Heart left ventricle (tissue), 16 donors: ENCODE measurements at regions not wholly inside any gene's neighbourhood (a gene's known extent, or its start where the extent isn't known, plus 50 kb on each side); places are given as distances from the start of the nearest gene placed in this dataset.
"Not testable (repeated sequence)": the region's sequence is repeated elsewhere in the genome, so short reads cannot be mapped to it uniquely, and the experiment has no call there.

Source experiments
- ATAC-seq, 4 donors: fragments of 200-7000 bp; cut with Tn5 transposase; one replicate each; pipeline ENCODE4 v1.9.1; 2020 to 2022; ENCODE audit warnings: moderate library complexity in 4 of 4, mild to moderate bottlenecking in 3 of 4, moderate number of reproducible peaks in 1 of 4
- DNase-seq, 5 donors: peaks; one replicate each; pipeline ENCODE4 v3.0.0-alpha.2; 2020
- H3K27ac ChIP-seq, 12 donors: fragments of 200-600 bp; sonication (generic) in 4 of 12; one replicate each; pipeline versions ENCODE4 v1.5.0 to v1.8.0; 2016 to 2022; ENCODE audit warnings: mild to moderate bottlenecking in 2 of 12
- H3K27me3 ChIP-seq, 9 donors: fragments of 200-600 bp; sonication (generic) in 2 of 9; one replicate each; pipeline versions ENCODE4 v1.5.1 to v1.8.0; 2016 to 2022; ENCODE audit warnings: mild to moderate bottlenecking in 3 of 9
- H3K36me3 ChIP-seq, 9 donors: fragments of 200-600 bp; sonication (generic) in 2 of 9; one replicate each; pipeline versions ENCODE4 v1.5.0 to v1.8.0; 2018 to 2022; ENCODE audit warnings: mild to moderate bottlenecking in 2 of 9
- H3K4me1 ChIP-seq, 12 donors: fragments of 200-600 bp; sonication (generic) in 4 of 12; one replicate each; pipeline versions ENCODE4 v1.5.0 to v1.8.0; 2016 to 2022; ENCODE audit warnings: mild to moderate bottlenecking in 3 of 12
- H3K4me3 ChIP-seq, 12 donors: fragments of 200-600 bp; sonication (generic) in 4 of 12; one replicate each; pipeline versions ENCODE4 v1.5.0 to v1.8.0; 2017 to 2022; ENCODE audit warnings: mild to moderate bottlenecking in 9 of 12, moderate library complexity in 4 of 12
- H3K9me3 ChIP-seq, 12 donors: fragments of 200-600 bp; sonication (generic) in 4 of 12; one replicate each; pipeline versions ENCODE4 v1.5.0 to v1.8.0; 2016 to 2022; ENCODE audit warnings: mild to moderate bottlenecking in 1 of 12
- CTCF ChIP-seq, 12 donors: fragments of 200-600 bp; sonication (generic) in 4 of 12; IDR thresholded peaks; one replicate each; pipeline versions ENCODE4 v1.5.0 to v1.8.0; 2018 to 2022; ENCODE audit warnings: antibody characterized with exemption in 12 of 12, mild to moderate bottlenecking in 5 of 12
- POLR2A ChIP-seq, 2 donors: fragments of 450-650 bp; IDR thresholded peaks; one replicate each; pipeline ENCODE4 v1.6.1; 2017; ENCODE audit warnings: antibody characterized with exemption in 2 of 2, mild to moderate bottlenecking in 2 of 2, moderate library complexity in 2 of 2
- WGBS, 4 donors: extraction: QIAGEN DNeasy Blood & Tissue Kit in 2 of 4; methylation state at CpG; one replicate each; pipeline versions ENCODE4 v1.1.5 to v1.1.7; 2013 to 2018; 5-methylcytosine and 5-hydroxymethylcytosine counted together
- intact Hi-C, 10 donors: fragments of 100-400 bp; cut with DNase I; formaldehyde crosslinking; loops; one replicate each; pipeline versions ENCODE4 v1.11.1 to v1.14.2; 2022
- donor health status: ischemic (EF 13 %, LVEDD 7.1; RV severe dilation, severe dysfunction).
- donor health status: healthy with polysubstance abuse.
- donor health status: DM: no; HTN: yes; CAD: no.
- donor health status: DM: no; HTN: no; CAD: no.
- donor health status: ischemic (EF 25% LVEDD 6.9; RV normal size, moderate dysfunction).
- donor health status: ischemic (EF 25% LVEDD 5.7; RV mildly dilated, moderate dysfunction).
- donor health status: healthy.
- donor health status: DM: yes; HTN: yes; CAD: no.
- donor health status: ischemic (EF 35%, LVEDD 5.7; RV mildly dilated, moderate dysfunction).
- donor health status: nonischemic (EF 11% LVEDD 7.7; RV severe dilation, severe dysfunction).
- donor health status: DM: yes; HTN: yes; CAD: no.
- donor health status: PGD.
- donor health status: ischemic (EF 29% LVEDD 5.4; RV normal size, mild dysfunction).
- donor health status: nonischemic (EF 23%, LVEDD 6.1; RV moderate dilation, normal function).

- no peak for ATAC-seq
- H3K9me3 ChIP-seq: no peaks in the 10 kb centered on the region
- DNase-seq: no peak
- no peaks in the 10 kb centered on the region for H3K4me1 ChIP-seq
- H3K27ac ChIP-seq: no peak overlapping the region
- 87 to 90% (median 88%) methylated on average over 5 of the region's 5 CpGs for WGBS, 4 donors
- no peak overlapping the region for H3K4me3 ChIP-seq
- TF ChIP-seq CTCF (IDR thresholded peaks at IDR 0.05): no peak
- TF ChIP-seq POLR2A (IDR thresholded peaks at IDR 0.05): no peak
- H3K36me3 ChIP-seq: no peaks in the 10 kb centered on the region
- intact Hi-C loops: no loop called here
- no peaks in the 10 kb centered on the region for H3K27me3 ChIP-seq
These were observed 150.1 kb upstream of the LRRN1 start for GRCh38 chr3:3648988-3649679.

DNA sequence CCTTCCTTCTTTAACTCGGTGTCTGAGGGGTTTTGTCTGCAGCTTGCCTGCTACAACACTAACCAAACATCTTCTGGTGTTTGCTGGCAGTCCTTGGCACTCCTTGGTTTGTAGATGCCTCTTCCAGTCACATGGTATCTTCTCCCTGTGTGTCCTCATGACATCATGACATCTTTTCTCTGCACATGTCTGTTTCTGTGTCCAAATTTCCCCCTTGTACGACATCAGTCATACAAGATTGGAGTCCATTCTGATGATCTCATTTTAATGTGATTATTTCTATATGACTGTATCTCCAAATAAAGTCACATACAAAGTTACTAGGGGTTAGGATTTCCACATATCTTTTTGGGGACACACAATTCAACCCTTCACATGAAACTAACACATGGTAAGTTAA, 152.3 kb upstream of the LRRN1 start:
- intact Hi-C loops: no loop called here
- Histone ChIP-seq H3K27me3 (no peaks in the 10 kb centered on the region), H3K36me3 (no peaks in the 10 kb centered on the region), H3K4me3 (no peak overlapping the region), H3K4me1 (no peaks in the 10 kb centered on the region), H3K9me3 (no peaks in the 10 kb centered on the region), H3K27ac (no peak overlapping the region)
- ATAC-seq (no peak), DNase-seq (no peak)
- WGBS, 4 donors: 62 to 83% (median 77%) methylated on average over 2 of the region's 2 CpGs
- TF ChIP-seq CTCF (IDR thresholded peaks at IDR 0.05) (no peak), POLR2A (IDR thresholded peaks at IDR 0.05) (no peak)

- WGBS, 4 donors: 84 to 87% (median 86%) methylated on average over 13 of the region's 13 CpGs
- ATAC-seq, H3K4me1 ChIP-seq, H3K9me3 ChIP-seq, H3K27ac ChIP-seq, H3K36me3 ChIP-seq, intact Hi-C loops, H3K4me3 ChIP-seq, DNase-seq, H3K27me3 ChIP-seq: not testable (repeated sequence)
These were observed 153.0 kb upstream of the LRRN1 start for GRCh38 chr3:3646103-3646844.

DNA sequence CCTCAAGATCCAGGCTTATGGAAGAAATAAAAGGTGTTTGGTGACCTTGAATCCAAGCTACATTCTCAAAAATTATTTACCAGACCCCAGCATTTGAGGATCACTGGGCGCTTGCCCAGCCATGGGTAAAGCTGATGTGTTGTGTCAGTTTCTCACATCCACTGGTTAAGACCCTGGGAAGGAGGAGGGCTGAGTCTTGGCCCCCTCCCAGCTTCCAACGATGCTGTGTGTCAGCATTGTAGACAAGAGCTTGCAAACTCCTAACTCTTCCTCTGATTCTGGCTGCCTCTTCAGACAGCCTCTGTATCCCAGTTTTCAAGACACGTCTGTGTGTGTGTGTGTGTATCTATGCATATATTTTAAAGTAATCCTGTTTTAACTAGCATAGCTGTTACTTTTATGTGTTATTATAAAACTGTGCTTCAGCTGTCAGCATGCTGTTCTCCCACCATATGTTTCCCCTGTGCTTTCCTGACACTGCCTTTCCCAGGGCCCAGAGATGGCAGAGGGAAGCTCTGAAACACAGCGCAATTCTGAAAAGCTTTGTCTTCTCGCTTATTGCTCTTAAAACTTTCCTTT, 157.3 kb upstream of the LRRN1 start:
- ATAC-seq (no peak), DNase-seq (no peak)
- Histone ChIP-seq H3K4me3 (no peak overlapping the region), H3K4me1 (no peaks in the 10 kb centered on the region), H3K27ac (no peak overlapping the region), H3K36me3 (no peaks in the 10 kb centered on the region), H3K27me3 (no peaks in the 10 kb centered on the region), H3K9me3 (no peaks in the 10 kb centered on the region)
- intact Hi-C loops: no loop called here
- 75 to 85% (median 76%) methylated on average over 5 of the region's 5 CpGs for WGBS, 4 donors
- TF ChIP-seq CTCF (IDR thresholded peaks at IDR 0.05) (no peak), POLR2A (IDR thresholded peaks at IDR 0.05) (no peak)
